Caki2 (cell line): ENCODE measurements at regions not wholly inside any gene's neighbourhood (a gene's known extent, or its start where the extent isn't known, plus 50 kb on each side); places are given as distances from the start of the nearest gene placed in this dataset.

Experiments used
- DNase-seq: peaks from one replicate; pipeline ENCODE4 v3.0.0-alpha.2; 2015; ENCODE audit warnings: low read depth
- in situ Hi-C: cut with HindIII; loops from 2 replicates; pipeline ENCODE4 v1.10.0; 2016; ENCODE audit warnings: low sequenced_read_pairs, low pct_unique_long_range_greater_than_20kb, mixed read lengths

- in situ Hi-C loops: no loop called here
- DNase-seq: no peak
Observed at GRCh38 chr9:97747201-97747965, 50.2 kb upstream of the XPA start.

GRCh38 chr9:97748525-97748924 is 51.4 kb upstream of the XPA start:
- in situ Hi-C loops: no loop called here
- no peak for DNase-seq

- in situ Hi-C loops: no loop called here
- no peak for DNase-seq
Observed at GRCh38 chr9:97749928-97750327, 52.8 kb upstream of the XPA start.

- DNase-seq: no peak
- in situ Hi-C loops: no loop called here
Observed at GRCh38 chr9:97751531-97751930, 54.4 kb upstream of the XPA start.

GRCh38 chr9:97752274-97752673 is 55.1 kb upstream of the XPA start:
- no peak for DNase-seq
- in situ Hi-C loops: no loop called here

- DNase-seq: no peak
- in situ Hi-C loops: no loop called here
Observed at GRCh38 chr9:97753364-97753763, 56.2 kb upstream of the XPA start.

- DNase-seq: no peak
- in situ Hi-C loops: no loop called here
Observed at GRCh38 chr9:97753975-97754374, 56.8 kb upstream of the XPA start.

- DNase-seq: no peak
- in situ Hi-C loops: no loop called here
Observed at GRCh38 chr9:97755618-97756267, 58.6 kb upstream of the XPA start.

- in situ Hi-C loops: no loop called here
- DNase-seq: no peak
Observed at GRCh38 chr9:97756991-97757390, 59.9 kb upstream of the XPA start.

- DNase-seq: no peak
- in situ Hi-C loops: no loop called here
Observed at GRCh38 chr9:97758334-97758916, 61.3 kb upstream of the XPA start.

GRCh38 chr9:97759581-97760288 is 62.6 kb upstream of the XPA start:
- DNase-seq: no peak
- in situ Hi-C loops: no loop called here

GRCh38 chr9:97761056-97761598 is 64.0 kb upstream of the XPA start:
- in situ Hi-C loops: no loop called here
- no peak for DNase-seq

GRCh38 chr9:97761879-97762278 is 64.7 kb upstream of the XPA start:
- DNase-seq: no peak
- in situ Hi-C loops: no loop called here

GRCh38 chr9:97763874-97764273 is 66.7 kb upstream of the XPA start:
- in situ Hi-C loops: no loop called here
- no peak for DNase-seq

GRCh38 chr9:97766092-97766491 is 69.0 kb upstream of the XPA start:
- DNase-seq: no peak
- in situ Hi-C loops: no loop called here

- no peak for DNase-seq
- in situ Hi-C loops: no loop called here
Observed at GRCh38 chr9:97766610-97767009, 69.5 kb upstream of the XPA start.

GRCh38 chr9:97767891-97768290 is 70.8 kb upstream of the XPA start:
- DNase-seq: no peak
- in situ Hi-C loops: no loop called here

- in situ Hi-C loops: no loop called here
- DNase-seq: no peak
Observed at GRCh38 chr9:97768746-97769145, 71.6 kb upstream of the XPA start.

GRCh38 chr9:97769208-97769607 is 72.1 kb upstream of the XPA start:
- no peak for DNase-seq
- in situ Hi-C loops: no loop called here
